HG03045 (cell line): ENCODE measurements at regions not wholly inside any gene's neighbourhood (a gene's known extent, or its start where the extent isn't known, plus 50 kb on each side); places are given as distances from the start of the nearest gene placed in this dataset.

Source experiments
- ATAC-seq: cut with Tn5 transposase; IDR thresholded peaks from one replicate; pipeline ENCODE4 v1.9.1; 2021; ENCODE audit warnings: mild to moderate bottlenecking, moderate library complexity; ENCODE audit not compliant: unreplicated experiment

DNA sequence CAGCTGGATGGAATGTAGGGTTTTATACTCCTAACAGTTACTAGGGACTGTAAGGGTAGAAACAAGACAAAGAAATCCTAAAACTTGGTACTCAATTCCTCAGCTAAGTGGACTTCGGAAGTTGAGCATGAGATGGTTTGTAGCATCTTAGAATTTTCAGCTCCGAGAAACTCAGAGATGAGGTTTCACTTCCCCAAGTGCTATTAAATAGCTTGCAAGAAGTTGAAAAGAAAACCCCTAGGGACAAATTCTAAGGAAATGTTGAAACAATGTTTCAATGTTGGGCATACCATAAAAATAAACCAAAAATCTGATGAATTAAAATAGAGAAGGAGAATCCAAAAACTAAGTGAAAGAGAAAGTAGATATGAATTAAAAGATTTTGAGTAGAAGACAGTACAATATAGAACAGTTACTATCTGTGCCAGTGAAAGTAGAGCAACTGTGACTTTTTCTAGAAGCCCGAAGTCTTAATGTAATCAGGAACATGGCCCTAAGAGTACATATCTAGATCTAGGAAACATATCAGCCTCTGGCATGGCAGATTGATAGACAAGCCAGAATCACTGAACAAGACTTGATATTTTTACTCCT is 308.6 kb upstream of the RGMB start:
- ATAC-seq = peak; percentile 69

- ATAC-seq = no peak
Measured at GRCh38 chr5:98468188-98468869, 305.1 kb upstream of the RGMB start.

DNA sequence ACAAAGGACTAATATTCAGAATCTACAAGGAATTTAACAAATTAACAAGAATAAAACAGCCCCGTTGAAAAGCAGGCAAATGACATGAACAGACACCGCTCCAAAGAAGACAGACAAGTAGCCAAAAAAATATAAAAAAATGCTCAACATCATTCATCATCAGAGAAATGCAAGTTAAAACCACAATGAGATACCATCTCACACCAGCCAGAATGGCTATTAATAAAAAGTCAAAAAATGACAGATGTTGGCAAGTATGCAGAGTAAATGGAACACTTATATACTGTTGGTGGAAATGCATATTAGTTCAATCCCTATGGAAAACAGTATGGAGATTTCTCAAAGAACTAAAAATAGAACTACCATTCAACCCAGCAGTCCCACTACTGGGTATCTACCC is 302.7 kb upstream of the RGMB start:
- no peak for ATAC-seq

DNA sequence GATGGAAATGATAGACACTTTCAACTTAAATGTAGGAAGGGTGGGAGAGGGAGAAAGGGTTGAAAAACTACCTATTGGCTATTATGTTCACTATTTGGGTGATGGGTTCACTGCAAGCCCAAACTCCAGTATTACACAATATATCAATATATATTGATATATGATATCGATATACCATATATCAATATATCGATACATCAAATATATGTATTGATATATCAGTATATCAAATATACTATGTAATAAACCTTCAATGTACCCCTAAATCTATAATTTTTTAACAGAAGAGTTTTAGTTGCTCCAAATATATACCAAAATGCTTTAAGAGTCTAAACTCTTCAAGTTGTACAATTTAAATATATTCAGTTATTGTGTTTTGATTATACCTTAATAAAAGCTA is 302.0 kb upstream of the RGMB start:
- ATAC-seq = no peak

- ATAC-seq = no peak
Measured at GRCh38 chr5:98474216-98474615, 299.2 kb upstream of the RGMB start.

DNA sequence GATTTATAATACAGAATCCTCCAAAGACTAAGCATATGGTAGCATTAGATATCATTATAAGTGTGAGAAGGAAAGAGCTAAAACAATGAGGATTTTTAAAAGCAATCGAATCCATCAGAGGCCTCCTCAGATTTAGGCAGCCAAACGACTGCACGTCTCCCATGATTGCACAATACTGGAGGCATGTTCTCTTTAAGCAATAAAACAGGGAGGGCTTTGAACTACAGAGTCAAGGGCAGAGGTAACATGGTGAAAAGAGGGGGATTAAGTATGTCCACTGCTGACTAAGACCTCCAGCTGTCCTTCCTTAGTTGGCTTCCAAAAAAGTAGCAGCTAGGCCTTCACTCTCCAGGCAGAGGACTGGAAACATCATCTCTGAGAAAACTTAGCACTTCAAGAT is 298.7 kb upstream of the RGMB start:
- no peak for ATAC-seq

GRCh38 chr5:98482321-98483300 is 290.9 kb upstream of the RGMB start:
- no peak for ATAC-seq

DNA sequence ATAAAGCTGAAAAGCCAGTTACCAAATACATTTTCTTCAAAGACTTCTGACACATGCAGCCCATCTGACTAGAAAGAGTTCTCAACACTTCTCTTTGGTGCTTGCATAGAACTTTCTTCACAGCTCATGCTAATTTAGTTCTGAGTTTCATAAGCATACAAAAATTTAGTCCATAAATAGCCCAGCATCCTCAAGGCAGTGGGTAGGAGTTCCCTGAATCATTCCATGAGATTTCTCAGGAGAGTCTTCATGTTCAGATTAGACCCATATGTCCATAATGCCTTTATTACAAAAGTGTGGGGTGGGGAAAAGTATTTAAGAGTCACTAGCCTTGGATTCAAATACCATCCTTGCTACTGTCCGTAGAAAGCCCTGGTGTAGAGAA is 290.2 kb upstream of the RGMB start:
- ATAC-seq = no peak

GRCh38 chr5:98489021-98489420 is 284.4 kb upstream of the RGMB start:
- no peak for ATAC-seq

- no peak for ATAC-seq
Measured at GRCh38 chr5:98490348-98490747, 283.1 kb upstream of the RGMB start.

DNA sequence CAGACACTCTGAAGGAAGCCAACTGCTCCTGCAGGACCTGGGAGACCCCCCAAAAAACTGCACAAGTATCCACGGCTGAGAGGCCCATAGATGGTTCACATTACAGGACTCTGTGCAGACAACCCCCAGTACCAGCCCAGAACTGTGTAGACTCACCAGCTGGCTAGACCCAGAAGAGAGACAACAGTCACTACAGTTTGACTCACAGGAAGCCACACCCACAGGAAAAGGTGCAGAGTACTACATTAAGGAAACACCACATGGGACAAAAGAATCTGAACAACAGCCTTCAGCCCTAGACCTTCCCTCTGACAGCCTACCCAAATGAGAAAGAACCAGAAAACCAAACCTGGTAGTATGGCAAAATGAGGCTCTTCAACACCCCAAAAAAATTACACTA is 281.2 kb upstream of the RGMB start:
- ATAC-seq = no peak

DNA sequence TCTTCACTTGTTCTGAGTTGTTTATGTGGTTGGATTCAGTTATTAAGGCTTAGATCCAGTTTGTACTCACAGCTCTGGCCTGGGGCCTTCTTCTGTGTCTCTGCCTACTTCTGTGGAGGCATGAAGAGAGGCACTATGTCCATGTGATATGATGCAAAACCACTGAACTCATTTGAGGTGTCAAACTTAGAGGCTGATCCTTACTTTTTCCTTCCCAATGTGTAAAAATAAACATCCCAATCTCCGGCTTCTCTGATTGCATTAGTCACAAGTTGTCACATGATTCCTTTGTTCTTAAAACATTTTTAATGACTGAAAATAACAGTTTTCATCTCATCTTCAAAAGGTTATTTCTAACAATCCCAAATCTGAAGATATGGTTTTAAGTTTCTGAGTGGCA is 276.0 kb upstream of the RGMB start:
- ATAC-seq = no peak

DNA sequence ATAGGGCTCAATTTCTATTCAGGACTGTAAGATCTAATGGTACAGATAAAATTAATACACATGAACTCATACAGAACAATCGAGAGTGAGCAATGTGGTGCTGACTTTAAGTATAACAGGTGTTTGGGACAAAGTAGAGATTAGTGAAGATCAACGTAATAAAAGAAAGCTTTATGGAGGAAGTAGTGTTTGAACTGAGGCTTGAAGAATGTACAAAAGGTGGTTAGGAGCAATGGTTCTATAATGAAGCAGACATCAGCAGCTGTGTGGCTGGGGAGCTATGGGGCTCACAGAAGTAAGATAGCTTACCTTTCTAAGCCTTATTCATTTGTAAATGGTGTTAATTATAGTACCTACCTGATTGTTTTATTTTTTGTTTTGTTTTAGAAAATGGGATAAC is 275.4 kb upstream of the RGMB start:
- no peak for ATAC-seq

GRCh38 chr5:98499892-98500291 is 273.6 kb upstream of the RGMB start:
- no peak for ATAC-seq

- no peak for ATAC-seq
Measured at GRCh38 chr5:98500811-98501210, 272.7 kb upstream of the RGMB start.

DNA sequence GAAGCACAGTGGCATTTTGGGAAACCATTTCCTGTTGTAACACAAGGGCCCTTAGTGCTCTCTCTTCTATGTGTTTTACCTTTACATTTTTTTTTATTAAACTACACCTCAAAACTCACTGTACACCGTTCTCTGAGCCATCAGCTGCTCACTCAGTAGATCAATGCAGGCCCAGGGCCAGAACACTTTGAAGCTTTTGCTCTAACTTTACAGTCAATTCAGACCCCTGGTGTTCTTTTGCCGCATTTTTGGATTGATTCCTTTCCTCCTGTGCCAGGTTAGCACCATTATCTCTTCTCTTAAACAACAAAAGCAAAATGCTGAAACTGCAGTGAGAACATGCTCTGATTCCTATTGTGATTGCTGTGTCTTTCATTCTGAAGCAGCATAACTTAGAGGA is 269.8 kb upstream of the RGMB start:
- no peak for ATAC-seq

- no peak for ATAC-seq
Measured at GRCh38 chr5:98504505-98504904, 269.0 kb upstream of the RGMB start.

GRCh38 chr5:98510143-98510985 is 263.1 kb upstream of the RGMB start:
- no peak for ATAC-seq

GRCh38 chr5:98513380-98513779 is 260.1 kb upstream of the RGMB start:
- no peak for ATAC-seq

DNA sequence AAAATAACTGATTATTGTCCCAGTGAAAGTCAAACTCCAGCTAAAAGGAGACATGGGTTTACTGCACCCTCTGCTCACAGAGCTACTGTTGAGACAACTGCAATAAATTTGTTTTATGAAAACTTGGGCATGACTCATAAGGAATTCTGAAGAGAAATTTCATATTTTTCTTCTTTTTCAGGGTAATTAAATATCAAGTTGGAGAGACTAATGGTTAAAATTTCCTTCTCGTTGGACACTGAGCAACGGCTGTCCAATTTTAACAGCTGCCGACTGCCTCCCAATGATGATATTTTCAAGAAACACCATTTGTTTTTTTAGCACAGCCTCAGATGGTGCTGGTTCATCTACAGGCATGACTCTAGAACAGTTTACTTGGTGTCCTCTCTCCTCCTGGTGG is 259.2 kb upstream of the RGMB start:
- no peak for ATAC-seq

GRCh38 chr5:98516701-98517100 is 256.8 kb upstream of the RGMB start:
- ATAC-seq = no peak
